PC-9 (cell line): ENCODE measurements at regions not wholly inside any gene's neighbourhood (a gene's known extent, or its start where the extent isn't known, plus 50 kb on each side); places are given as distances from the start of the nearest gene placed in this dataset.

Source experiments
- BruUV-seq: library from RNA; stranded (reverse); fragments of 400-500 nt; replicated peaks from 2 replicates; lab custom pipeline; 2021; lab: Mats Ljungman, UMichigan
- CTCF ChIA-PET: fragments of 300-600 bp; sonication (Branson Sonifier 250); formaldehyde crosslinking; loops from one replicate; lab custom pipeline; 2022; ENCODE audit warnings: antibody characterized with exemption; lab: Charles Lee
- POLR2A ChIA-PET: fragments of 300-600 bp; sonication (Branson Sonifier 250); formaldehyde crosslinking; loops from one replicate; lab custom pipeline; 2022; ENCODE audit warnings: antibody characterized with exemption; ENCODE audit not compliant: unreplicated experiment; lab: Charles Lee
- DNase-seq, 2 experiments: peaks; one replicate each; pipeline versions ENCODE4 v3.0.0 to v3.0.0-alpha.2; 2015 to 2022; ENCODE audit warnings: mixed read lengths in 1 of 2
- H2AFZ ChIP-seq: fragments of 200-600 bp; sonication (generic); 2 replicates; pipeline ENCODE4 v1.8.1; 2017; ENCODE audit warnings: antibody characterized with exemption
- H3F3A ChIP-seq: fragments of 200-600 bp; sonication (generic); 2 replicates; pipeline ENCODE4 v1.8.1; 2017; ENCODE audit warnings: antibody characterized with exemption, mild to moderate bottlenecking, low read depth; ENCODE audit not compliant: insufficient read depth
- H3K27ac ChIP-seq: fragments of 200-600 bp; sonication (generic); 2 replicates; pipeline ENCODE4 v1.6.1; 2016; ENCODE audit warnings: mixed run types
- H3K27me3 ChIP-seq: fragments of 200-600 bp; sonication (generic); 2 replicates; pipeline ENCODE4 v1.6.1; 2016; ENCODE audit warnings: low read depth, mixed run types; ENCODE audit not compliant: insufficient read depth
- H3K36me3 ChIP-seq: fragments of 200-600 bp; sonication (generic); 2 replicates; pipeline ENCODE4 v1.6.1; 2016; ENCODE audit warnings: low read depth, mixed run types
- H3K4me1 ChIP-seq: fragments of 200-600 bp; sonication (generic); replicated peaks from 2 replicates; pipeline ENCODE4 v1.6.1; 2016; ENCODE audit warnings: mixed run types; ENCODE audit not compliant: insufficient read depth
- H3K4me2 ChIP-seq: fragments of 200-600 bp; sonication (generic); 2 replicates; pipeline ENCODE4 v1.6.1; 2017; ENCODE audit warnings: mixed run types
- H3K4me3 ChIP-seq: fragments of 200-600 bp; sonication (generic); 2 replicates; pipeline ENCODE4 v1.6.1; 2016; ENCODE audit warnings: mixed run types
- H3K79me2 ChIP-seq: fragments of 200-600 bp; sonication (generic); 2 replicates; pipeline ENCODE4 v1.6.1; 2017; ENCODE audit warnings: low read depth, mixed run types
- H3K9me2 ChIP-seq: fragments of 200-600 bp; sonication (generic); 2 replicates; pipeline ENCODE4 v1.8.1; 2017; ENCODE audit warnings: mild to moderate bottlenecking; ENCODE audit not compliant: insufficient read depth
- H3K9me3 ChIP-seq: fragments of 200-600 bp; sonication (generic); 2 replicates; pipeline ENCODE4 v1.8.1; 2016; ENCODE audit warnings: low read depth; ENCODE audit not compliant: insufficient read depth
- H4K20me1 ChIP-seq: fragments of 200-600 bp; sonication (generic); 2 replicates; pipeline ENCODE4 v1.8.1; 2017; ENCODE audit not compliant: insufficient read depth
- EZH2 ChIP-seq: fragments of 200-600 bp; sonication (generic); IDR thresholded peaks from 2 replicates; pipeline ENCODE4 v1.8.0; 2017; ENCODE audit warnings: antibody characterized with exemption, low read depth
- intact Hi-C: fragments of 100-400 bp; cut with micrococcal nuclease; formaldehyde crosslinking; loops from one replicate; pipeline ENCODE4 v1.10.0; 2022; ENCODE audit not compliant: unreplicated experiment
- TF ChIP-seq, protein P1 (sequence below): fragments of 200-600 bp; sonication (generic); conservative IDR thresholded peaks from 2 replicates; pipeline ENCODE4 v1.6.1; 2017; ENCODE audit warnings: mixed run types, antibody characterized with exemption, mild to moderate bottlenecking, moderate library complexity

DNA sequence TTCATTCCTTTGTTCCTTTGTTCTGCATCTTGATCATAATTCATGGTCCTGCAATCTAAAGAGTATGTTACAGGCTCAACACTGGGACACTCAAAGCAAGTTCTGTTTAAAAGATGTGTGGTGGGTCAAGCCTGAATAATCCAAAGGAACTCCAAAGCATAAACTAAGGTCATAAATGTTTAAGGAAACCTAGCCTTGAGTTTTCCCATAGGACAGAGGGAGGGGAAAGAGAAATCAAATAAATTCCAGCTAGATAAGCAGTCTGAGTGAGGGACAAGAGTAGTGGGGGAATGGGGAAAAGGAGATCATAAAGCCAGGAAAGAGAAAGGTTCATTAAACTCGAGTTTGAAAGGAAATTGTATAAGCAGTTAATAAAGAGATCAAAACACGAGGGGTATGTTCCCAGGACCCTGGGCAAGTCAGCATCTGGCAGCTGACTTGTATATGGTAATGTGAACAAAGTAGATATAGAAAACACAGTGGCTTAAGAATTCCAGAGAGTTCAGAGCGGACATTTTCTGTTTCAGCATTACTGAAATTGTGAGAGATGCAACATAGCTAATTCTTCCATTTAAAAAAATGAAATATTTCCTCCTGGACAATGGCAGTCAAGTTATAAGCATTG is 125.8 kb upstream of the EDNRA start:
- Histone ChIP-seq H3K27ac (no peak overlapping the region), H2AFZ (no peak overlapping the region), H3K4me1 (no peaks in the 10 kb centered on the region), H3K4me3 (no peak overlapping the region), H3K27me3 (no peaks in the 10 kb centered on the region), H3F3A (no peaks in the 10 kb centered on the region), H3K9me3 (no peaks in the 10 kb centered on the region), H4K20me1 (no peaks in the 10 kb centered on the region), H3K9me2 (no peaks in the 10 kb centered on the region), H3K4me2 (no peak overlapping the region), H3K36me3 (no peaks in the 10 kb centered on the region), H3K79me2 (no peaks in the 10 kb centered on the region)
- TF ChIP-seq, protein P1, sequence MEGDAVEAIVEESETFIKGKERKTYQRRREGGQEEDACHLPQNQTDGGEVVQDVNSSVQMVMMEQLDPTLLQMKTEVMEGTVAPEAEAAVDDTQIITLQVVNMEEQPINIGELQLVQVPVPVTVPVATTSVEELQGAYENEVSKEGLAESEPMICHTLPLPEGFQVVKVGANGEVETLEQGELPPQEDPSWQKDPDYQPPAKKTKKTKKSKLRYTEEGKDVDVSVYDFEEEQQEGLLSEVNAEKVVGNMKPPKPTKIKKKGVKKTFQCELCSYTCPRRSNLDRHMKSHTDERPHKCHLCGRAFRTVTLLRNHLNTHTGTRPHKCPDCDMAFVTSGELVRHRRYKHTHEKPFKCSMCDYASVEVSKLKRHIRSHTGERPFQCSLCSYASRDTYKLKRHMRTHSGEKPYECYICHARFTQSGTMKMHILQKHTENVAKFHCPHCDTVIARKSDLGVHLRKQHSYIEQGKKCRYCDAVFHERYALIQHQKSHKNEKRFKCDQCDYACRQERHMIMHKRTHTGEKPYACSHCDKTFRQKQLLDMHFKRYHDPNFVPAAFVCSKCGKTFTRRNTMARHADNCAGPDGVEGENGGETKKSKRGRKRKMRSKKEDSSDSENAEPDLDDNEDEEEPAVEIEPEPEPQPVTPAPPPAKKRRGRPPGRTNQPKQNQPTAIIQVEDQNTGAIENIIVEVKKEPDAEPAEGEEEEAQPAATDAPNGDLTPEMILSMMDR = no peak
- TF ChIP-seq EZH2 = no peak
- intact Hi-C loops = no loop called here
- no TSS peak for BruUV-seq
- no peak for DNase-seq
- POLR2A ChIA-PET = no interaction called here
- CTCF ChIA-PET = no interaction called here

DNA sequence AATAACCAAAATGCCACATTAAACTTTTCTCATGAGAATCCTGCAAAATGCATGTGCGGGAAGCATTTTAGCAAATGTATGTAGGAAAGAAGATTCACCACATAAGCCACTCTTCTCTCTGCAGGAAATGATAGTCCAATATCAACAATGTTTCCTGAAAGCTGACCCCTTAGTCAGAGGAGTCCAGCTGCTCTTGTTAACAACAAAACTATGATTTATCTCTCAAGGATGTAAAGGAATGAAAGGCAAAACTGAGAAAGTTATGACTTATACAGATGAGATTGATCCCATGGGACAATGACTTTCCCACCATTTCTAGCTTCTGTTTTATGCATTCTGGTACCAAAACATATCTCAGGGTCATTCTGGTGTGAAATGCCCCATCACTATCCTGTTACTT is 125.0 kb upstream of the EDNRA start:
- Histone ChIP-seq H3K4me2 (no peak overlapping the region), H3K9me2 (no peaks in the 10 kb centered on the region), H2AFZ (no peak overlapping the region), H3F3A (no peaks in the 10 kb centered on the region), H3K79me2 (no peaks in the 10 kb centered on the region), H3K9me3 (no peaks in the 10 kb centered on the region), H3K27ac (no peak overlapping the region), H3K4me3 (no peak overlapping the region), H4K20me1 (no peaks in the 10 kb centered on the region), H3K27me3 (no peaks in the 10 kb centered on the region), H3K36me3 (no peaks in the 10 kb centered on the region), H3K4me1 (no peaks in the 10 kb centered on the region)
- ChIA-PET CTCF (no interaction called here), POLR2A (no interaction called here)
- DNase-seq = no peak
- no TSS peak for BruUV-seq
- TF ChIP-seq, protein P1 = no peak
- no peak for TF ChIP-seq EZH2
- intact Hi-C loops = no loop called here

DNA sequence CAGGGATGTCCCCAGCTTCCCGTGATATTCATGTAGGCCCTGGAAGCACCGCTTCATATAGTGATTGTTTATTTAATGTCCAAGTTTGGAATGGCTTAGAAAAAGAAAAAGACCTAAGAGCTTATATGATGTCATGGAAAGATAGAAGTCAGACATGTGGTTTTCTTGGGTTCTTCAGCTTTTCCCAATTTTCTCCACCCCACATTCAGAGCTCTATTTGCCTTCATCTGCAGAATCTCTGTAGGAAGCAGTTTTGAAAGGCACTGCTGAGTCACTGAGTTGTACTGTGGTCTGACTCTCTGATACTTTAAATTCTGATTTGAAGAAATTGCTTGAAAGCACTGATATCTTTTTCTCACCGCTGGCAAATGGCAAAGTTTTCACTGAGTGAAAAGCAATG is 120.6 kb upstream of the EDNRA start:
- intact Hi-C loops = no loop called here
- Histone ChIP-seq H3K79me2 (no peaks in the 10 kb centered on the region), H3F3A (no peaks in the 10 kb centered on the region), H3K36me3 (no peaks in the 10 kb centered on the region), H3K27ac (peak overlapping the region; percentile 92), H3K4me1 (peaks cover 26% of the 10 kb centered on the region), H3K9me3 (no peaks in the 10 kb centered on the region), H2AFZ (no peak overlapping the region), H3K4me2 (no peak overlapping the region), H3K4me3 (no peak overlapping the region), H3K9me2 (no peaks in the 10 kb centered on the region), H3K27me3 (no peaks in the 10 kb centered on the region), H4K20me1 (no peaks in the 10 kb centered on the region)
- TF ChIP-seq EZH2 = no peak
- TF ChIP-seq, protein P1 = no peak
- DNase-seq = no peak
- POLR2A ChIA-PET = interaction anchor here (0.6 kb wide), 1 partner anchor 167 kb away, joined by 6 read pairs; no protein-coding TSS in a partner anchor
- no TSS peak for BruUV-seq
- CTCF ChIA-PET = interaction anchor here (0.7 kb wide), 1 partner anchor 329 kb away, joined by 3 read pairs; no protein-coding TSS in a partner anchor
